Suprapubic skin (tissue), 4 donors: ENCODE measurements at regions not wholly inside any gene's neighbourhood (a gene's known extent, or its start where the extent isn't known, plus 50 kb on each side); places are given as distances from the start of the nearest gene placed in this dataset.

Source experiments
- EP300 ChIP-seq: sonication (generic); formaldehyde crosslinking; IDR thresholded peaks from one replicate; pipeline ENCODE4 v1.6.1; 2017; ENCODE audit warnings: antibody characterized with exemption
- POLR2A ChIP-seq, 2 donors: fragments of 450-650 bp; IDR thresholded peaks; one replicate each; pipeline ENCODE4 v1.6.1; 2017; ENCODE audit warnings: antibody characterized with exemption in 2 of 2, mild to moderate bottlenecking in 2 of 2, moderate library complexity in 2 of 2
- POLR2AphosphoS5 ChIP-seq, 3 donors: sonication (generic); formaldehyde crosslinking; IDR thresholded peaks; one replicate each; pipeline ENCODE4 v1.6.1; 2017; ENCODE audit warnings: antibody characterized with exemption in 3 of 3
- TF ChIP-seq, protein P1 (sequence below), 2 donors: fragments of 200-600 bp in 1 of 2; fragments of 450-650 bp in 1 of 2; sonication (generic) in 1 of 2; IDR thresholded peaks; one replicate each; pipeline ENCODE4 v1.5.1; 2016 to 2019; ENCODE audit warnings: antibody characterized with exemption in 2 of 2, mild to moderate bottlenecking in 1 of 2, moderate library complexity in 1 of 2

DNA sequence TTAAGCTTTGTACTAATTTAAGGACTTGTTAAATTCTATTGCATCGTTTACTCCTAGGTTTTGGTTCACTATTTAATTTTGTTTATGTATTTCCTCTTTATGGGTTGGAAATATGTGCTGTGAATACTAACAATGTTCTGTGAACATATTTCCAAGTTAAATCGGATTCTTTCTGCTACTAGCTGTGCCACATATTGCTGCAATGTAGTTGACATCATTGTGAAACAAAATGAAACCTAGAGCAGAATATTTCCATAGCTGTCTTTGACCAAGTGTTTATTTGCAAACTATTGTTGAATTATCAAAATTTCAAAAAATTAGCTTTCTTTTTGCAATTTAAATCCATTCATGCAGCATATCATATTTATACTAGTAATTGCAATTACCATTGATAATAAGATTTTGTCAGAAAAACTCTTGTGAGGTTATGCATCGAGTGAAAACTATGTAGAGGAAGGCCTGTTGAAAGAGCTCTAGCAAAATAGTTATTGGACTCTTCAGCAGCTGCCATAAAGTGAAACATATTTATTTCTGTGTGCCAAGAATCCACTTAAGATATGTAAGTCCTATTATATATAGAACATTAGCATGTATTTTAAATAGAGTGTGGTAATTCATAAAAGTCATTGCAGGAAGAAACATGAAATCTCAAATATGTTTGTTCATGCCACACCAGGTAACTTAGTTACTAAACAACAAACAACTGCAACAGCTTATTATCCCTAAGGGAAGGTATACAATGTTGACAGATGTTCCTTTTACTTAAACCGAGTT is 575.1 kb downstream of the SLITRK6 start:
- TF ChIP-seq, protein P1, sequence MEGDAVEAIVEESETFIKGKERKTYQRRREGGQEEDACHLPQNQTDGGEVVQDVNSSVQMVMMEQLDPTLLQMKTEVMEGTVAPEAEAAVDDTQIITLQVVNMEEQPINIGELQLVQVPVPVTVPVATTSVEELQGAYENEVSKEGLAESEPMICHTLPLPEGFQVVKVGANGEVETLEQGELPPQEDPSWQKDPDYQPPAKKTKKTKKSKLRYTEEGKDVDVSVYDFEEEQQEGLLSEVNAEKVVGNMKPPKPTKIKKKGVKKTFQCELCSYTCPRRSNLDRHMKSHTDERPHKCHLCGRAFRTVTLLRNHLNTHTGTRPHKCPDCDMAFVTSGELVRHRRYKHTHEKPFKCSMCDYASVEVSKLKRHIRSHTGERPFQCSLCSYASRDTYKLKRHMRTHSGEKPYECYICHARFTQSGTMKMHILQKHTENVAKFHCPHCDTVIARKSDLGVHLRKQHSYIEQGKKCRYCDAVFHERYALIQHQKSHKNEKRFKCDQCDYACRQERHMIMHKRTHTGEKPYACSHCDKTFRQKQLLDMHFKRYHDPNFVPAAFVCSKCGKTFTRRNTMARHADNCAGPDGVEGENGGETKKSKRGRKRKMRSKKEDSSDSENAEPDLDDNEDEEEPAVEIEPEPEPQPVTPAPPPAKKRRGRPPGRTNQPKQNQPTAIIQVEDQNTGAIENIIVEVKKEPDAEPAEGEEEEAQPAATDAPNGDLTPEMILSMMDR (IDR thresholded peaks at IDR 0.05), result no peak
- TF ChIP-seq POLR2A (IDR thresholded peaks at IDR 0.05), result no peak
- TF ChIP-seq POLR2AphosphoS5 (IDR thresholded peaks at IDR 0.05), result no peak
- TF ChIP-seq EP300, result no peak
